Transverse colon (tissue), 3 donors: ENCODE measurements at regions not wholly inside any gene's neighbourhood (a gene's known extent, or its start where the extent isn't known, plus 50 kb on each side); places are given as distances from the start of the nearest gene placed in this dataset.

ENCODE experiments used
- EP300 ChIP-seq: sonication (generic); formaldehyde crosslinking; IDR thresholded peaks from one replicate; pipeline ENCODE4 v1.6.1; 2017; ENCODE audit warnings: antibody characterized with exemption, low read depth
- POLR2A ChIP-seq: fragments of 450-650 bp; IDR thresholded peaks from one replicate; pipeline ENCODE4 v1.6.1; 2016; ENCODE audit warnings: antibody characterized with exemption, mild to moderate bottlenecking, moderate library complexity
- TF ChIP-seq, protein P1 (sequence below), 5 experiments: fragments of 200-600 bp in 3 of 5; fragments of 450-650 bp in 2 of 5; sonication (generic) in 3 of 5; IDR thresholded peaks; 1 replicate in 2 of 5; 2 replicates in 3 of 5; pipeline ENCODE4 v1.5.1; 2016 to 2017; ENCODE audit warnings: antibody characterized with exemption in 5 of 5, inconsistent platforms in 3 of 5, mild to moderate bottlenecking in 2 of 5, moderate library complexity in 1 of 5

DNA sequence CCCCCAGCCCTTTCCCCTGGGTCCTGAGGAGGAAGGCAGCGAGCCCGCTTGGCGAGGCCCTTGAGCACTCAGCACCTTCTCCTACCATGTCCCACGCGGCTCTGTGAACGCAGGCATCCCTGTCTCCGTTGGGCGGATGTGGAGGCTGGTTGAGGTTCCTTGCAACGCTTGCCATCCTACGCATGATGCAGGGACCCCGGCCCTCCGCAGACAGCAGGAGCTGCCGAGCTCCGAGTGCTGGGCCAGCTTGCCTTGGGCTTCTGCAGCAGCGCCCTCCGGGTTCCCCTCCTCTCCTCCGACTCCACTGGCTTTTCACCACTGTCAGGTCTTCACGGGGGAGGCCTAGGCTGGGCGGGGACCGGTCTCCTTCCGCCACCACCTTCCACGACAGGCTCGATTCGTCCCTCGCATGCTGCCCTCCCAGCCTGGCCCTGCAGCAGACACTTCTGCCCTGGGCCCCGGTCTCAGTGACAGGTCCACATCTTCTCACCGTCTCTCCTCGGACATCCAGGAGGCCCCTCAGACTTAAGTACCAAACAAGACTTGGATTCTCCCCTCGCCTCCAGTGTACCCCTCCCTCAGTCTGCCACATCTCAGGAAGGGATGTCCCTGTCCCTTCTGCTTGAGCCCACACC is 67.6 kb upstream of the HGFAC start:
- TF ChIP-seq POLR2A (no peak), EP300 (no peak)
- TF ChIP-seq, protein P1, sequence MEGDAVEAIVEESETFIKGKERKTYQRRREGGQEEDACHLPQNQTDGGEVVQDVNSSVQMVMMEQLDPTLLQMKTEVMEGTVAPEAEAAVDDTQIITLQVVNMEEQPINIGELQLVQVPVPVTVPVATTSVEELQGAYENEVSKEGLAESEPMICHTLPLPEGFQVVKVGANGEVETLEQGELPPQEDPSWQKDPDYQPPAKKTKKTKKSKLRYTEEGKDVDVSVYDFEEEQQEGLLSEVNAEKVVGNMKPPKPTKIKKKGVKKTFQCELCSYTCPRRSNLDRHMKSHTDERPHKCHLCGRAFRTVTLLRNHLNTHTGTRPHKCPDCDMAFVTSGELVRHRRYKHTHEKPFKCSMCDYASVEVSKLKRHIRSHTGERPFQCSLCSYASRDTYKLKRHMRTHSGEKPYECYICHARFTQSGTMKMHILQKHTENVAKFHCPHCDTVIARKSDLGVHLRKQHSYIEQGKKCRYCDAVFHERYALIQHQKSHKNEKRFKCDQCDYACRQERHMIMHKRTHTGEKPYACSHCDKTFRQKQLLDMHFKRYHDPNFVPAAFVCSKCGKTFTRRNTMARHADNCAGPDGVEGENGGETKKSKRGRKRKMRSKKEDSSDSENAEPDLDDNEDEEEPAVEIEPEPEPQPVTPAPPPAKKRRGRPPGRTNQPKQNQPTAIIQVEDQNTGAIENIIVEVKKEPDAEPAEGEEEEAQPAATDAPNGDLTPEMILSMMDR (IDR thresholded peaks at IDR 0.05), result no peak
